ENCODE measurements at regions not wholly inside any gene's neighbourhood (a gene's known extent, or its start where the extent isn't known, plus 50 kb on each side); places are given as distances from the start of the nearest gene placed in this dataset.

GRCh38 chr16:85281181-85281580 lies 168.9 kb upstream of the CIBAR2 start:
- FAIRE-seq (no peak), DNase-seq (ENCODE audit: low read depth, low spot score) (no peak)
- Histone ChIP-seq H2AFZ (ENCODE audit: control insufficient read depth, low read length) (no peak overlapping the region), H3K79me2 (ENCODE audit: control insufficient read depth, insufficient read depth, low read length) (no peaks in the 10 kb centered on the region), H3K9ac (ENCODE audit: control insufficient read depth, extremely low read depth, insufficient read depth, low read length) (no peak overlapping the region), H3K9me3 (ENCODE audit: control insufficient read depth, low read depth, low read length) (no peaks in the 10 kb centered on the region), H3K4me2 (ENCODE audit: control insufficient read depth, extremely low read depth, insufficient read depth, low read depth, low read length) (no peak overlapping the region), H3K9me1 (ENCODE audit: control insufficient read depth, extremely low read depth, insufficient read depth, low read length) (no peaks in the 10 kb centered on the region), H4K20me1 (ENCODE audit: control insufficient read depth, extremely low read depth, insufficient read depth, low read length) (peaks cover 1% of the 10 kb centered on the region), H3K27me3 (ENCODE audit: control insufficient read depth, extremely low read depth, insufficient read depth, low read length) (no peaks in the 10 kb centered on the region), H3K4me3 (ENCODE audit: control insufficient read depth in 2 of 3, extremely low read depth in 1 of 3, insufficient read depth in 2 of 3, low read depth in 1 of 3, low read length in 3 of 3) (no peak overlapping the region), H3K27ac (ENCODE audit: control insufficient read depth, insufficient read depth, low read length) (no peak overlapping the region), H3K36me3 (ENCODE audit: control insufficient read depth in 2 of 2, extremely low read depth in 1 of 2, insufficient read depth in 2 of 2, low read length in 2 of 2) (no peaks in the 10 kb centered on the region), H3K4me1 (ENCODE audit: control insufficient read depth, extremely low read depth, insufficient read depth, low read length) (no peaks in the 10 kb centered on the region)
- dilution Hi-C loops (cut with MboI; ENCODE audit: extremely low pct_ligation_motif_present, low sequenced_read_pairs) = no loop called here
- no peak for TF ChIP-seq CTCF (optimal IDR thresholded peaks at IDR 0.05 in 1 of 3, IDR thresholded peaks at IDR 0.05 in 1 of 3, conservative IDR thresholded peaks at IDR 0.05 in 1 of 3; ENCODE audit: extremely low read depth in 1 of 3, insufficient read depth in 2 of 3, low read length in 3 of 3)
- no peak for TF ChIP-seq EZH2 (IDR thresholded peaks at IDR 0.05; ENCODE audit: low read length)

GRCh38 chr16:85282842-85283241 lies 170.6 kb upstream of the CIBAR2 start:
- Histone ChIP-seq H4K20me1 (ENCODE audit: control insufficient read depth, extremely low read depth, insufficient read depth, low read length) (no peaks in the 10 kb centered on the region), H3K79me2 (ENCODE audit: control insufficient read depth, insufficient read depth, low read length) (no peaks in the 10 kb centered on the region), H3K4me3 (ENCODE audit: control insufficient read depth in 2 of 3, extremely low read depth in 1 of 3, insufficient read depth in 2 of 3, low read depth in 1 of 3, low read length in 3 of 3) (no peak overlapping the region), H3K4me1 (ENCODE audit: control insufficient read depth, extremely low read depth, insufficient read depth, low read length) (no peaks in the 10 kb centered on the region), H3K4me2 (ENCODE audit: control insufficient read depth, extremely low read depth, insufficient read depth, low read depth, low read length) (no peak overlapping the region), H3K27ac (ENCODE audit: control insufficient read depth, insufficient read depth, low read length) (no peak overlapping the region), H3K9ac (ENCODE audit: control insufficient read depth, extremely low read depth, insufficient read depth, low read length) (no peak overlapping the region), H3K9me3 (ENCODE audit: control insufficient read depth, low read depth, low read length) (no peaks in the 10 kb centered on the region), H3K27me3 (ENCODE audit: control insufficient read depth, extremely low read depth, insufficient read depth, low read length) (peaks cover 7% of the 10 kb centered on the region), H3K9me1 (ENCODE audit: control insufficient read depth, extremely low read depth, insufficient read depth, low read length) (no peaks in the 10 kb centered on the region), H3K36me3 (ENCODE audit: control insufficient read depth in 2 of 2, extremely low read depth in 1 of 2, insufficient read depth in 2 of 2, low read length in 2 of 2) (no peaks in the 10 kb centered on the region), H2AFZ (ENCODE audit: control insufficient read depth, low read length) (no peak overlapping the region)
- dilution Hi-C loops (cut with MboI; ENCODE audit: extremely low pct_ligation_motif_present, low sequenced_read_pairs) = no loop called here
- TF ChIP-seq EZH2 (IDR thresholded peaks at IDR 0.05; ENCODE audit: low read length) (no peak), CTCF (optimal IDR thresholded peaks at IDR 0.05 in 1 of 3, IDR thresholded peaks at IDR 0.05 in 1 of 3, conservative IDR thresholded peaks at IDR 0.05 in 1 of 3; ENCODE audit: extremely low read depth in 1 of 3, insufficient read depth in 2 of 3, low read length in 3 of 3) (no peak)
- FAIRE-seq (no peak), DNase-seq (ENCODE audit: low read depth, low spot score) (no peak)
